Common myeloid progenitor, CD34-positive (primary cell): ENCODE measurements at regions not wholly inside any gene's neighbourhood (a gene's known extent, or its start where the extent isn't known, plus 50 kb on each side); places are given as distances from the start of the nearest gene placed in this dataset.
"Not testable (repeated sequence)": the region's sequence is repeated elsewhere in the genome, so short reads cannot be mapped to it uniquely, and the experiment has no call there.

ENCODE experiments used
- CTCF ChIA-PET: fragments of 350-600 bp; sonication (Branson Sonifier 250); formaldehyde crosslinking; loops from one replicate; lab custom pipeline; 2021; ENCODE audit warnings: antibody characterized with exemption; lab: Charles Lee
- POLR2A ChIA-PET: fragments of 350-600 bp; sonication (Branson Sonifier 250); formaldehyde crosslinking; loops from one replicate; lab custom pipeline; 2021; ENCODE audit warnings: antibody characterized with exemption; lab: Charles Lee
- DNase-seq, 3 donors: peaks; one replicate each; pipeline versions ENCODE4 v3.0.0 to v3.0.0-alpha.2; 2013
- H3K27ac ChIP-seq, 2 experiments: 1 replicate in 1 of 2; 2 replicates in 1 of 2; pipeline ENCODE4 v1.7.0; 2013; ENCODE audit warnings: inconsistent platforms in 2 of 2, low read length in 2 of 2, mild to moderate bottlenecking in 2 of 2, low read depth in 1 of 2, moderate library complexity in 1 of 2; ENCODE audit not compliant: severe bottlenecking in 2 of 2, insufficient read depth in 1 of 2, poor library complexity in 1 of 2
- H3K27me3 ChIP-seq, 5 experiments: replicated peaks in 2 of 5; 1 replicate in 3 of 5; 2 replicates in 2 of 5; pipeline versions ENCODE4 v1.6.1 to v1.7.0; 2013; ENCODE audit warnings: low read length in 4 of 5, mild to moderate bottlenecking in 2 of 5, moderate library complexity in 2 of 5, inconsistent platforms in 1 of 5; ENCODE audit not compliant: insufficient read depth in 5 of 5, control insufficient read depth in 4 of 5
- H3K36me3 ChIP-seq, 4 experiments: 1 replicate in 2 of 4; 2 replicates in 2 of 4; pipeline versions ENCODE4 v1.6.1 to v1.7.0; 2013; ENCODE audit warnings: low read length in 3 of 4, control low read depth in 1 of 4, mild to moderate bottlenecking in 1 of 4; ENCODE audit not compliant: control insufficient read depth in 4 of 4, insufficient read depth in 4 of 4
- H3K4me1 ChIP-seq, 4 experiments: 1 replicate in 3 of 4; 2 replicates in 1 of 4; pipeline versions ENCODE4 v1.6.1 to v1.7.1; 2013; ENCODE audit warnings: low read length in 3 of 4, mild to moderate bottlenecking in 3 of 4, control low read depth in 1 of 4, inconsistent platforms in 1 of 4, moderate library complexity in 1 of 4; ENCODE audit not compliant: control insufficient read depth in 4 of 4, insufficient read depth in 4 of 4; ENCODE audit errors: control extremely low read depth in 1 of 4
- H3K4me3 ChIP-seq, 7 experiments: 1 replicate in 4 of 7; 2 replicates in 3 of 7; pipeline versions ENCODE4 v1.5.1 to v1.7.0; 2013; ENCODE audit warnings: mild to moderate bottlenecking in 7 of 7, low read length in 6 of 7, moderate library complexity in 6 of 7, inconsistent platforms in 2 of 7, low read depth in 2 of 7, control low read depth in 1 of 7; ENCODE audit not compliant: insufficient read depth in 4 of 7, control insufficient read depth in 1 of 7; ENCODE audit errors: extremely low read depth in 1 of 7
- H3K9me3 ChIP-seq, 5 experiments: 1 replicate in 4 of 5; 2 replicates in 1 of 5; pipeline versions ENCODE4 v1.6.1 to v1.7.1; 2013; ENCODE audit warnings: low read length in 4 of 5, mild to moderate bottlenecking in 2 of 5, inconsistent platforms in 1 of 5, low read depth in 1 of 5, moderate library complexity in 1 of 5; ENCODE audit not compliant: control insufficient read depth in 4 of 5, insufficient read depth in 2 of 5; ENCODE audit errors: control extremely low read depth in 1 of 5
- WGBS: methylation state at CpG from one replicate; pipeline ENCODE4 v1.1.5; 2013; ENCODE audit not compliant: insufficient coverage; 5-methylcytosine and 5-hydroxymethylcytosine counted together

DNA sequence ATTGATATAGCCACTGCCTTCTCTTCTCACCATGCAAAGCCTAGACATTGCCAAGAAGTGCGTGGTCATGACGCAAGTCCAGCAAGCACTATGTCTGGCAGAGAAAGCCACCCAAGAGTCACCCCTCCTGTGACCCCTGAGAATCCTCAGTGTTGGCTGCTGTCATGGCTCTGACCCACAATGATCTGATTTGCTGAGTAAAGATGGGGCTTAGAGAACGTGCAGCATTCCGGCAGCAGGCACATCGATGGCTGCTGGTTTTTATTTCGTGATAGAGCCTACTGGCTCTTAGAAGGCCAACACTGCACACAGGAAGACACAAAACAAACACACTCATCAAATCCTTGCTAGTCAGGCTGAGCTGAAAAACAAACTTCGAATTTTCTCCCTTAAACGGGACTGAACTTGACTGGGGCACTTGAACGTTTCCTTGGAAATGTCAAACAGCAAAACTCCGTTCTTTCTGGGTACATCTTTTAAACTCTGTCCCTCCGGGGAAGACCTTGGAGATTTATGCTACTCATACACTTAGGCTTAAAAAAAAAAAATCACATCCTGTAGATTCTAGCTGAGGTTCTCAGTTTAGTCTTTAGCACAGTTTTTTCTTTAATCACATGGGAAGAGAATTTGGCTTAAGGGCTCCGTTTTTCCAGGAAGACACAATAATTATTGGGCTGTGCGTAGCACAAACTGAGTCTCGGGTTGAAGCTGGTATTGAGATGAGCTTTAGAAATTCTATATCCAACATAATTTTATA lies 88.2 kb upstream of the BASP1 start:
- peaks cover 4 to 19% (median 13%) of the 10 kb centered on the region in 4 experiments for H3K4me1 ChIP-seq
- 63% methylated on average over 9 of the region's 14 CpGs for WGBS
- H3K27ac ChIP-seq = no peak overlapping the region
- H3K36me3 ChIP-seq = no peaks in the 10 kb centered on the region
- peaks cover 0 to 25% (median 10%) of the 10 kb centered on the region in 5 experiments for H3K27me3 ChIP-seq
- CTCF ChIA-PET = interaction anchor here (0.7 to 7.7 kb wide), 5 partner anchors 9 to 375 kb away, joined by 3 to 43 read pairs (median 4); no protein-coding TSS in a partner anchor
- no peak for DNase-seq
- POLR2A ChIA-PET = no interaction called here
- H3K9me3 ChIP-seq = no peaks in the 10 kb centered on the region
- no peak overlapping the region for H3K4me3 ChIP-seq

DNA sequence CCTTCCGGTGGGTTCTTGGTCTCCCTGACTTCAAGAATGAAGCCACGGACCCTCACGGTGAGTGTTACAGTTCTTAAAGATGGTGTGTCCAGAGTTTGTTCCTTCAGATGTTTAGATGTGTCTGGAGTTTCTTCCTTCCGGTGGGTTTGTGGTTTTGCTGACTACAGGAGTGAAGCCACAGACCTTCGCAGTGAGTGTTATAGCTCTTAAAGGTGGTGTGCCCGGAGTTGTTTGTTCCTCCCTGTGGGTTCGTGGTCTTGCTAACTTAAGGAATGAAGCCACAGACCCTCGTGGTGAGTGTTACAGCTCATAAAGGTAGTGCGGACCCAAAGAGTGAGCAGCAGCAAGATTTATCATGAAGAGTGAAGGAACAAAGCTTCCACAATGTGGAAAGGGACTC lies 87.1 kb upstream of the BASP1 start:
- H3K27ac ChIP-seq = not testable (repeated sequence)

DNA sequence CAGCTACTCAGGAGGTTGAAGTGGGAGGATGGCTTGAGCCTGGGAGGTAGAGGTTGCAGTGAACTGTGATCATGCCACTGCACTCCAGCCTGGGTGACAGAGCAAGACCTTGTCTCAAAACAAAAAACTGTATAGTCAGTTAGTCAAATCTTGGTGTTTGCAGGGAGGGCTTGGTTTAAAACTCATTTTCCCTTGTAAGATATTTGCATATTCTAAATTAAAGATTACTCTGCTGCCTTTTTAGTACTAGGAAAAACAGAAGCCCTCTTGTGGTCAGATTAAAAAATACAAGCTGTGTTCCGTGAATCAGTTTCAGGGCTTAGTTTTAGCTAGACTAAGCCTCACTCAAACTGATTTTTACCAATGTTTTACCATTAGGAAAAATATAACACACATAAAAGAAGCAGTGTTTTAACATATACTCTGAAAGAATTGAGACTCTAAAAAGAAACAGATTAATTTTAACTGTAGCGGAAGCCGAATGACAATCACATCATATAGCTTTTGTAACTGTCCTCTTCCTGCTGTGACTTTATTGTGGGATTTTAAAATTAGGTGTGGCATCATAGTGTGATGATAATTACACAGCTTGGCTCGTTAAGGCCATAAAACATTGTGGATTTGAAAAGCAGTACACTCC lies 84.9 kb upstream of the BASP1 start:
- no peaks in the 10 kb centered on the region for H3K9me3 ChIP-seq
- peaks cover 4 to 19% (median 13%) of the 10 kb centered on the region in 4 experiments for H3K4me1 ChIP-seq
- ChIA-PET CTCF (interaction anchor here (0.9 to 7.7 kb wide), 26 partner anchors 12 to 857 kb away, joined by 3 to 43 read pairs (median 4); partner anchors contain the start of gene MYO10), POLR2A (interaction anchor here (0.7 kb wide), 1 partner anchor 340 kb away, joined by 3 read pairs; no protein-coding TSS in a partner anchor)
- peak; percentile 31 to 58 (median 45) for DNase-seq
- H3K27me3 ChIP-seq = peaks cover 0 to 25% (median 10%) of the 10 kb centered on the region in 5 experiments
- no peak overlapping the region for H3K4me3 ChIP-seq
- WGBS = 0% methylated on average over 1 of the region's 4 CpGs
- H3K36me3 ChIP-seq = no peaks in the 10 kb centered on the region
- no peak overlapping the region for H3K27ac ChIP-seq

More for the DNA sequence above, 87.1 kb upstream of the BASP1 start:
- H3K4me3 ChIP-seq, H3K9me3 ChIP-seq, H3K36me3 ChIP-seq: not testable (repeated sequence)
- H3K27me3 ChIP-seq = peaks cover 0 to 25% (median 10%) of the 10 kb centered on the region in 5 experiments
- WGBS = 0% methylated on average over 4 of the region's 9 CpGs
- H3K4me1 ChIP-seq = peaks cover 4 to 19% (median 13%) of the 10 kb centered on the region in 4 experiments
- ChIA-PET POLR2A (interaction anchor here (0.6 kb wide), 1 partner anchor 132 kb away, joined by 6 read pairs; no protein-coding TSS in a partner anchor), CTCF (interaction anchor here (0.6 to 7.7 kb wide), 9 partner anchors 13 to 679 kb away, joined by 3 to 43 read pairs (median 9); partner anchors contain the start of gene MYO10)
- DNase-seq = peak; percentile 59 to 89 (median 87)

DNA sequence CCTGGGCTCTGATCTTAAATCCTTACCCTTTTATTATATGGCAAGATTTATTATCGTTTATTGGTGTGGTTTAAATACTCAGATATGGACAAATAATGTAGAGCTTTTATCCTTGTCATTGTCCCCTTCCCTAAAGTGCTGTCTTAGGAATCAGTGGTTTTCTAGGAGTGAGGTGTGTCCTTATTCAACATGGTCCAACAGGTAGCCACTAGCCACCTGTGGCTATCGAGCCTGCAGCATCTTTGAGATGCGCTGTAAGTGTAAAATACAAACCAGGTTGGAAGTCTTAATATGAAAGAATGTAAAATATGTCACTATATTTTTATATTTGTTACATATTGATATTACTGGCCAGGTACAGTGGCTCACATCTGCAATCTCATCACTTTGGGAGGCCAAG lies 82.4 kb upstream of the BASP1 start:
- Histone ChIP-seq H3K4me1 (peaks cover 0 to 11% (median 10%) of the 10 kb centered on the region in 4 experiments), H3K9me3 (no peaks in the 10 kb centered on the region), H3K36me3 (no peaks in the 10 kb centered on the region), H3K27me3 (peaks cover 0 to 9% (median 2%) of the 10 kb centered on the region in 5 experiments), H3K27ac (no peak overlapping the region), H3K4me3 (no peak overlapping the region)
- ChIA-PET POLR2A (no interaction called here), CTCF (interaction anchor here (7.7 kb wide), 1 partner anchor 55 kb away, joined by 43 read pairs; no protein-coding TSS in a partner anchor)
- WGBS = no CpG with 5 or more reads among the region's 3 CpGs
- no peak for DNase-seq

DNA sequence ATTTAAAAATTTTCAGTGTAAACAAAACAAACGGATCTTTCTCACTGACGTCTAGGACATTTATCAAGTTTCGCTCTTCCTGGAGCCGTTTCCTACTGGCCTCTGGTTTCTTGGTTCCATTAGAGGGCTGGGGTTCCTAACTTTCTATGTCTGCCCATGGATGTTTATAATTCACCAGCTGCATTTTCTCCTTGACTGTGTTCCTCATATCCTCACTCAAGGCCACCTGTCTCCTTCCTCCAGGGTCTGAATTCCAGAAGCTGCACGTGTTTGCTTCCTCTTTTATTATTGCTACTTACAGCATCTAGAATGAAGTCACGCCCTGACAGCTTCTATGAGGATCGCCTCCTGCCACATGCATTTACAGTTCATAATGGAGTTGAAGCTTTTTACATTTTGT lies 74.1 kb upstream of the BASP1 start:
- H3K9me3 ChIP-seq = no peaks in the 10 kb centered on the region
- POLR2A ChIA-PET = no interaction called here

DNA sequence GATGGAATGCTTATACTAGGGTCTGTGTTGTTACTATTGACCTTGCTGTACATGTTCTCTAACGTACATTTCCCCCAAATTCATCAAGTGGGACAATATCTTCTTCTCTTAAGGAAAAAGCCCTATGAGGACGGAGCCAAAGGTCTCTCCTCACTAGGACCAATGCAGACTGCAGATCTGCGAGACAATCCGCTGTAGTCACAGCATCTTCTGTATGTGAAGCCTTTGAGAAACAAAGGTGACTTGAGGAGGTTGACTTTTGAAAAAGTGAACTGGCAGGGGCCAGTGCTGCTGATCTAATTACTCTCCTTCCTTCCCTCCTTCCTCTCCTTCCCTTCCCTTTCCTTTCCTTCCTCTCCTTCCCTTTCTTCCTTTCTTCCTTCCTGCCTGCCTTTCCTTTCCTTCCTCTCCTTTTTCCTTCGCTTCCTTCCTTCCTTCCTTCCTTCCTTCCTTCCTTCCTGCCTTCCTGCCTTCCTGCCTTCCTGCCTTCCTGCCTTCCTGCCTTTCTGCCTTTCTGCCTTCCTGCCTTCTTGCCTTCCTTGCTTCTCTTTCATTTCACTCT lies 71.1 kb upstream of the BASP1 start:
- ChIA-PET CTCF (no interaction called here), POLR2A (no interaction called here)
- Histone ChIP-seq H3K36me3 (no peaks in the 10 kb centered on the region), H3K9me3 (no peaks in the 10 kb centered on the region), H3K4me1 (peaks cover 0 to 2% (median 0%) of the 10 kb centered on the region in 4 experiments), H3K4me3 (no peak overlapping the region), H3K27ac (no peak overlapping the region), H3K27me3 (no peaks in the 10 kb centered on the region)
- DNase-seq = no peak
- 100% methylated on average over 2 of the region's 5 CpGs for WGBS

More for the DNA sequence above, 74.1 kb upstream of the BASP1 start:
- no peaks in the 10 kb centered on the region for H3K27me3 ChIP-seq
- WGBS = 92% methylated on average over 5 of the region's 7 CpGs
- H3K4me3 ChIP-seq = no peak overlapping the region
- DNase-seq = no peak
- no peaks in the 10 kb centered on the region for H3K36me3 ChIP-seq
- peaks cover 0 to 2% (median 0%) of the 10 kb centered on the region in 4 experiments for H3K4me1 ChIP-seq
- CTCF ChIA-PET = interaction anchor here (0.8 to 3.3 kb wide), 2 partner anchors 12 to 72 kb away, joined by 4 to 23 read pairs; no protein-coding TSS in a partner anchor
- no peak overlapping the region for H3K27ac ChIP-seq
